HG03354 (cell line): ENCODE measurements at regions not wholly inside any gene's neighbourhood (a gene's known extent, or its start where the extent isn't known, plus 50 kb on each side); places are given as distances from the start of the nearest gene placed in this dataset.

Source experiments
- ATAC-seq: cut with Tn5 transposase; IDR thresholded peaks from one replicate; pipeline ENCODE4 v1.9.1; 2021; ENCODE audit warnings: mild to moderate bottlenecking; ENCODE audit not compliant: unreplicated experiment, poor library complexity, severe bottlenecking

GRCh38 chr6:4403023-4403752 lies 267.8 kb upstream of the ECI2 start:
- no peak for ATAC-seq

- ATAC-seq = no peak
Measured at GRCh38 chr6:4402477-4402976, 267.2 kb upstream of the ECI2 start.

GRCh38 chr6:4401408-4402368 lies 266.3 kb upstream of the ECI2 start:
- ATAC-seq = no peak

- ATAC-seq = no peak
Measured at GRCh38 chr6:4399656-4400055, 264.3 kb upstream of the ECI2 start.

- ATAC-seq = no peak
Measured at GRCh38 chr6:4398791-4399190, 263.4 kb upstream of the ECI2 start.

GRCh38 chr6:4397307-4397706 lies 261.9 kb upstream of the ECI2 start:
- no peak for ATAC-seq

GRCh38 chr6:4396044-4396443 lies 260.7 kb upstream of the ECI2 start:
- ATAC-seq = no peak

- ATAC-seq = no peak
Measured at GRCh38 chr6:4395386-4395785, 260.0 kb upstream of the ECI2 start.

- ATAC-seq = no peak
Measured at GRCh38 chr6:4394786-4395185, 259.4 kb upstream of the ECI2 start.

GRCh38 chr6:4388675-4389074 lies 253.3 kb upstream of the ECI2 start:
- no peak for ATAC-seq

- ATAC-seq = no peak
Measured at GRCh38 chr6:4384656-4385055, 249.3 kb upstream of the ECI2 start.

- no peak for ATAC-seq
Measured at GRCh38 chr6:4383910-4384638, 248.7 kb upstream of the ECI2 start.

GRCh38 chr6:4382362-4382853 lies 247.0 kb upstream of the ECI2 start:
- no peak for ATAC-seq

- no peak for ATAC-seq
Measured at GRCh38 chr6:4381381-4381780, 246.0 kb upstream of the ECI2 start.

- ATAC-seq = no peak
Measured at GRCh38 chr6:4380881-4381281, 245.5 kb upstream of the ECI2 start.

- no peak for ATAC-seq
Measured at GRCh38 chr6:4379958-4380357, 244.6 kb upstream of the ECI2 start.

- ATAC-seq = no peak
Measured at GRCh38 chr6:4378319-4378996, 243.1 kb upstream of the ECI2 start.

GRCh38 chr6:4377603-4378002 lies 242.2 kb upstream of the ECI2 start:
- ATAC-seq = no peak

GRCh38 chr6:4374216-4374615 lies 238.8 kb upstream of the ECI2 start:
- no peak for ATAC-seq
